Embryonic facial prominence (tissue), 1 donor: ENCODE measurements at regions not wholly inside any gene's neighbourhood (a gene's known extent, or its start where the extent isn't known, plus 50 kb on each side); places are given as distances from the start of the nearest gene placed in this dataset.

Experiments
- DNase-seq: peaks from one replicate; pipeline ENCODE4 v3.0.0-alpha.2; 2016; ENCODE audit errors: extremely low spot score

DNA sequence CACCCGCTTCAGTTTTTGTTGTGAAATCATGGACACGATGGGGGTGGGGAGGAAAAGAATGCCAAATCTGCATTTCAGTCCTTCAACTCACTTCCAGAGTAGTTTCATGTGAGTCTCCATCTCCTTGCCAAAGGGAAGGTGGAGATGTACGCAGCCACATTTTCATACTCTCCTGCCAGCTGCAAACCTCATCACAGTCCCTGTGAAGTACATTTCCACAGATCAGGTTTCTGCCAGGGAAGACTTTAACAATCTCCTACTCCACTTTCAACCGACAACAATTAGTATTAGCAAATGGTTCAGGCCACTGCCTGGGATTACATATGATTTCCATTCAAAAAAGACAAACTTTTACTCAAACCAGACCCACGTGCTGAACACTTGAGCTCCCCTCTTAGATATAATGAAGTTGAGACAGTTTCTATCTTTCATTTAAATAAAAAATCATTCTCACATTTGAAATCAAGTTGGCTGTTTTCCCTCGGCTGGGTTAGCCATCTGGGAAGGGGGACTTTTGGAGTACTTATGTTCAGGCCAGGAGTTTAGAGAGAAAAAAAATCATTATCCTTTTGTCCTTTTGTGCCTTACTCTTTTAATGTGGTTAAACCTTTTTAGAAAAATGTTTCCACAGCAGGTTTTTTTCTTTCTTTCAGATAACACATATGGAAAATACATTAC, 51.0 kb upstream of the CEP162 start:
- DNase-seq = peak; percentile 26
